ENCODE measurements at regions not wholly inside any gene's neighbourhood (a gene's known extent, or its start where the extent isn't known, plus 50 kb on each side); places are given as distances from the start of the nearest gene placed in this dataset.

GRCh38 chr7:45451342-45452035 lies 122.7 kb upstream of the ADCY1 start:
- no peaks in the 10 kb centered on the region for H3K9me3 ChIP-seq (ENCODE audit: control insufficient read depth in 4 of 4, low read length in 3 of 4)
- no peak overlapping the region for H3K9ac ChIP-seq (ENCODE audit: low read depth in 1 of 2, low read length in 2 of 2)
- WGBS: 59% methylated on average over 2 of the region's 2 CpGs
- H3K4me1 ChIP-seq (ENCODE audit: control insufficient read depth in 4 of 4, insufficient read depth in 4 of 4, low read length in 3 of 4): no peaks in the 10 kb centered on the region
- H3K27me3 ChIP-seq (ENCODE audit: control insufficient read depth in 4 of 4, insufficient read depth in 4 of 4, low read length in 3 of 4): no peaks in the 10 kb centered on the region
- TF ChIP-seq RXRA (IDR thresholded peaks at IDR 0.05) (no peak), EGR1 (IDR thresholded peaks at IDR 0.05; ENCODE audit: low read depth in 2 of 2) (no peak), ZBTB33 (IDR thresholded peaks at IDR 0.05) (no peak), MAX (IDR thresholded peaks at IDR 0.05) (no peak), YY1 (IDR thresholded peaks at IDR 0.05) (no peak), FOXA1 (IDR thresholded peaks at IDR 0.05) (no peak), GABPA (IDR thresholded peaks at IDR 0.05 in 1 of 2, conservative IDR thresholded peaks at IDR 0.05 in 1 of 2) (no peak)
- TF ChIP-seq, protein P1, sequence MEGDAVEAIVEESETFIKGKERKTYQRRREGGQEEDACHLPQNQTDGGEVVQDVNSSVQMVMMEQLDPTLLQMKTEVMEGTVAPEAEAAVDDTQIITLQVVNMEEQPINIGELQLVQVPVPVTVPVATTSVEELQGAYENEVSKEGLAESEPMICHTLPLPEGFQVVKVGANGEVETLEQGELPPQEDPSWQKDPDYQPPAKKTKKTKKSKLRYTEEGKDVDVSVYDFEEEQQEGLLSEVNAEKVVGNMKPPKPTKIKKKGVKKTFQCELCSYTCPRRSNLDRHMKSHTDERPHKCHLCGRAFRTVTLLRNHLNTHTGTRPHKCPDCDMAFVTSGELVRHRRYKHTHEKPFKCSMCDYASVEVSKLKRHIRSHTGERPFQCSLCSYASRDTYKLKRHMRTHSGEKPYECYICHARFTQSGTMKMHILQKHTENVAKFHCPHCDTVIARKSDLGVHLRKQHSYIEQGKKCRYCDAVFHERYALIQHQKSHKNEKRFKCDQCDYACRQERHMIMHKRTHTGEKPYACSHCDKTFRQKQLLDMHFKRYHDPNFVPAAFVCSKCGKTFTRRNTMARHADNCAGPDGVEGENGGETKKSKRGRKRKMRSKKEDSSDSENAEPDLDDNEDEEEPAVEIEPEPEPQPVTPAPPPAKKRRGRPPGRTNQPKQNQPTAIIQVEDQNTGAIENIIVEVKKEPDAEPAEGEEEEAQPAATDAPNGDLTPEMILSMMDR (IDR thresholded peaks at IDR 0.05; ENCODE audit: low read depth, low read length, missing input control): no peak
- no peaks in the 10 kb centered on the region for H3K36me3 ChIP-seq (ENCODE audit: control insufficient read depth in 4 of 4, insufficient read depth in 3 of 4, low read depth in 1 of 4, low read length in 3 of 4)
- no peak overlapping the region for H3K4me3 ChIP-seq (ENCODE audit: low read depth in 1 of 3, low read length in 3 of 3)
- no peak overlapping the region for H3K27ac ChIP-seq (ENCODE audit: low read depth in 1 of 2, low read length in 2 of 2)
- no peak for DNase-seq (ENCODE audit: low spot score)

DNA sequence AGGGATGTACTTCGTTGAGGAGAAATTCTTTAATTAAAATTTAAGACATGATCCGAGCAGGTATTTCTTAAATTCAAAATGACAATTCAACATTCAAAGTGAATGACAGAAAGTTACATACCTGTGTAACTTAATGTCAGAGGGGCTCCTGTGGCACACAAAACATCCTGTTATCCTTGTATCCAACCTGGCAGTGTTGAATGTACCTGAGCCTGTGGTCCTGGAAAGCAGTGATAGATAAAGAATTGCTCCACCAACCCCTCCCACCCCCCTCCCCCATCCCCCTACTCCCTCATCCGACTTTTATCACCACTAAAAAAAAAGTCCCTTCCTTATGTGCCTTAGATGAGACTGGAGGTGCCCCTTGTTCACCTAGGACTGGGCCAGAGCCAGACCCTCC lies 119.4 kb upstream of the ADCY1 start:
- Histone ChIP-seq H3K27ac (ENCODE audit: low read depth in 1 of 2, low read length in 2 of 2) (no peak overlapping the region), H3K9ac (ENCODE audit: low read depth in 1 of 2, low read length in 2 of 2) (no peak overlapping the region), H3K27me3 (ENCODE audit: control insufficient read depth in 4 of 4, insufficient read depth in 4 of 4, low read length in 3 of 4) (no peaks in the 10 kb centered on the region), H3K9me3 (ENCODE audit: control insufficient read depth in 4 of 4, low read length in 3 of 4) (no peaks in the 10 kb centered on the region), H3K4me1 (ENCODE audit: control insufficient read depth in 4 of 4, insufficient read depth in 4 of 4, low read length in 3 of 4) (no peaks in the 10 kb centered on the region), H3K4me3 (ENCODE audit: low read depth in 1 of 3, low read length in 3 of 3) (no peak overlapping the region), H3K36me3 (ENCODE audit: control insufficient read depth in 4 of 4, insufficient read depth in 3 of 4, low read depth in 1 of 4, low read length in 3 of 4) (no peaks in the 10 kb centered on the region)
- TF ChIP-seq TAF1 (conservative IDR thresholded peaks at IDR 0.05) (no peak), NR2F2 (IDR thresholded peaks at IDR 0.05) (no peak), GABPA (IDR thresholded peaks at IDR 0.05 in 1 of 2, conservative IDR thresholded peaks at IDR 0.05 in 1 of 2) (no peak), RAD21 (IDR thresholded peaks at IDR 0.05) (no peak), SP1 (IDR thresholded peaks at IDR 0.05) (no peak), MAX (IDR thresholded peaks at IDR 0.05) (no peak), JUND (IDR thresholded peaks at IDR 0.05) (no peak), REST (IDR thresholded peaks at IDR 0.05) (no peak), FOXA2 (IDR thresholded peaks at IDR 0.05) (no peak), ZBTB33 (IDR thresholded peaks at IDR 0.05) (no peak), HNF4A (conservative IDR thresholded peaks at IDR 0.05) (no peak), FOXA1 (IDR thresholded peaks at IDR 0.05) (no peak), YY1 (IDR thresholded peaks at IDR 0.05) (no peak), HNF4G (IDR thresholded peaks at IDR 0.05) (no peak), RXRA (IDR thresholded peaks at IDR 0.05) (no peak), EGR1 (IDR thresholded peaks at IDR 0.05; ENCODE audit: low read depth in 2 of 2) (no peak)
- TF ChIP-seq, protein P1 (IDR thresholded peaks at IDR 0.05; ENCODE audit: low read depth, low read length, missing input control): no peak
- TF ChIP-seq, protein P2, sequence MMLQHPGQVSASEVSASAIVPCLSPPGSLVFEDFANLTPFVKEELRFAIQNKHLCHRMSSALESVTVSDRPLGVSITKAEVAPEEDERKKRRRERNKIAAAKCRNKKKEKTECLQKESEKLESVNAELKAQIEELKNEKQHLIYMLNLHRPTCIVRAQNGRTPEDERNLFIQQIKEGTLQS (IDR thresholded peaks at IDR 0.05): no peak
- no peak for DNase-seq (ENCODE audit: low spot score)
- 55% methylated on average over 3 of the region's 3 CpGs for WGBS
